H9 (cell line): ENCODE measurements at regions not wholly inside any gene's neighbourhood (a gene's known extent, or its start where the extent isn't known, plus 50 kb on each side); places are given as distances from the start of the nearest gene placed in this dataset.

Experiments used
- DNase-seq: peaks from one replicate; pipeline ENCODE4 v3.0.0-alpha.2; 2017
- H2AFZ ChIP-seq: one replicate; pipeline ENCODE4 v1.6.1; 2013; ENCODE audit warnings: mild to moderate bottlenecking, low read length, control low read depth, moderate library complexity
- H2AK5ac ChIP-seq: 2 replicates; pipeline ENCODE4 v1.6.1; 2013; ENCODE audit warnings: low read length, control low read depth, mixed read lengths; ENCODE audit not compliant: insufficient read length
- H2BK120ac ChIP-seq: one replicate; pipeline ENCODE4 v1.6.1; 2013; ENCODE audit warnings: low read depth, mild to moderate bottlenecking, low read length, control low read depth, inconsistent platforms; ENCODE audit not compliant: poor library complexity, severe bottlenecking
- H2BK12ac ChIP-seq: 2 replicates; pipeline ENCODE4 v1.6.1; 2013; ENCODE audit warnings: low read length, control low read depth, mixed read lengths, low read depth; ENCODE audit not compliant: insufficient read length
- H2BK15ac ChIP-seq: 2 replicates; pipeline ENCODE4 v1.6.1; 2013; ENCODE audit warnings: low read depth, low read length, control low read depth
- H2BK20ac ChIP-seq: one replicate; pipeline ENCODE4 v1.6.1; 2013; ENCODE audit warnings: low read depth, mild to moderate bottlenecking, low read length, control low read depth, inconsistent platforms; ENCODE audit not compliant: poor library complexity, severe bottlenecking
- H2BK5ac ChIP-seq: 2 replicates; pipeline ENCODE4 v1.6.1; 2013; ENCODE audit warnings: low read length, control low read depth, mixed read lengths; ENCODE audit not compliant: insufficient read length
- H3K14ac ChIP-seq: 2 replicates; pipeline ENCODE4 v1.6.1; 2013; ENCODE audit warnings: low read length, control low read depth; ENCODE audit not compliant: insufficient read depth
- H3K18ac ChIP-seq: 2 replicates; pipeline ENCODE4 v1.6.1; 2013; ENCODE audit warnings: low read depth, mild to moderate bottlenecking, mixed read lengths, low read length, control low read depth; ENCODE audit not compliant: insufficient read length
- H3K23ac ChIP-seq: 2 replicates; pipeline ENCODE4 v1.6.1; 2013; ENCODE audit warnings: low read length, control low read depth, mixed read lengths, low read depth; ENCODE audit not compliant: insufficient read length
- H3K23me2 ChIP-seq: 2 replicates; pipeline ENCODE4 v1.6.1; 2013; ENCODE audit warnings: low read depth, mild to moderate bottlenecking, mixed read lengths, low read length, control low read depth; ENCODE audit not compliant: insufficient read length, poor library complexity, severe bottlenecking
- H3K27ac ChIP-seq: 2 replicates; pipeline ENCODE4 v1.5.1; 2013; ENCODE audit warnings: low read length, control low read depth, mixed read lengths, low read depth; ENCODE audit not compliant: insufficient read length
- H3K27me3 ChIP-seq: 2 replicates; pipeline ENCODE4 v1.6.1; 2013; ENCODE audit warnings: low read length, control low read depth, inconsistent platforms; ENCODE audit not compliant: insufficient read depth
- H3K4ac ChIP-seq: 2 replicates; pipeline ENCODE4 v1.6.1; 2013; ENCODE audit warnings: low read depth, mild to moderate bottlenecking, control low read depth, inconsistent platforms, low read length, moderate library complexity
- H3K4me1 ChIP-seq: 2 replicates; pipeline ENCODE4 v1.6.1; 2013; ENCODE audit warnings: low read length, control low read depth, inconsistent platforms; ENCODE audit not compliant: insufficient read depth
- H3K4me2 ChIP-seq: 2 replicates; pipeline ENCODE4 v1.6.1; 2013; ENCODE audit warnings: low read length, control low read depth, mixed read lengths; ENCODE audit not compliant: insufficient read length, insufficient read depth
- H3K56ac ChIP-seq: 2 replicates; pipeline ENCODE4 v1.6.1; 2013; ENCODE audit warnings: low read depth, mild to moderate bottlenecking, mixed read lengths, low read length, control low read depth; ENCODE audit not compliant: insufficient read length
- H3K79me1 ChIP-seq: 2 replicates; pipeline ENCODE4 v1.6.1; 2013; ENCODE audit warnings: low read depth, mild to moderate bottlenecking, moderate library complexity, low read length, control low read depth, inconsistent platforms; ENCODE audit not compliant: insufficient read depth, poor library complexity, severe bottlenecking
- H3K79me2 ChIP-seq: 2 replicates; pipeline ENCODE4 v1.6.1; 2013; ENCODE audit warnings: low read length, control low read depth, inconsistent platforms; ENCODE audit not compliant: insufficient read depth
- H3K9ac ChIP-seq: 2 replicates; pipeline ENCODE4 v1.6.1; 2013; ENCODE audit warnings: low read length, control low read depth, mixed read lengths; ENCODE audit not compliant: insufficient read length; ENCODE audit errors: extremely low read depth
- H3K9me3 ChIP-seq: one replicate; pipeline ENCODE4 v1.6.1; 2013; ENCODE audit warnings: low read depth, low read length, inconsistent platforms; ENCODE audit not compliant: control insufficient read depth
- H3T11ph ChIP-seq: one replicate; pipeline ENCODE4 v1.6.1; 2013; ENCODE audit warnings: mild to moderate bottlenecking, low read length, control low read depth, inconsistent platforms
- H4K20me1 ChIP-seq: one replicate; pipeline ENCODE4 v1.6.1; 2013; ENCODE audit not compliant: control insufficient read depth, insufficient read length, insufficient read depth
- H4K5ac ChIP-seq: 2 replicates; pipeline ENCODE4 v1.6.1; 2013; ENCODE audit warnings: low read depth, mild to moderate bottlenecking, mixed read lengths, low read length, control low read depth; ENCODE audit not compliant: insufficient read length
- H4K8ac ChIP-seq: replicated peaks from 2 replicates; pipeline ENCODE4 v1.6.1; 2013; ENCODE audit warnings: low read length, control low read depth, mixed read lengths, low read depth; ENCODE audit not compliant: insufficient read length
- H4K91ac ChIP-seq: 2 replicates; pipeline ENCODE4 v1.6.1; 2013; ENCODE audit warnings: low read depth, mild to moderate bottlenecking, moderate library complexity, mixed read lengths, low read length, control low read depth; ENCODE audit not compliant: insufficient read length
- H3K27ac Mint-ChIP-seq, 3 experiments: 2 replicates in 2 of 3; 3 replicates in 1 of 3; pipeline ENCODE4 v1.8.0; 2020 to 2021; ENCODE audit warnings: mixed read lengths in 3 of 3, mild to moderate bottlenecking in 1 of 3, moderate library complexity in 1 of 3
- H3K27me3 Mint-ChIP-seq: 2 replicates; pipeline ENCODE4 v1.8.0; 2021; ENCODE audit warnings: low read depth, mild to moderate bottlenecking, moderate library complexity, mixed read lengths
- H3K36me3 Mint-ChIP-seq, 3 experiments: 2 replicates in 2 of 3; 3 replicates in 1 of 3; pipeline ENCODE4 v1.8.0; 2020 to 2021; ENCODE audit warnings: low read depth in 3 of 3, mixed read lengths in 3 of 3; ENCODE audit not compliant: insufficient read depth in 1 of 3
- H3K4me1 Mint-ChIP-seq, 2 experiments: 2 replicates each; pipeline ENCODE4 v1.8.0; 2020; ENCODE audit warnings: mixed read lengths in 2 of 2
- H3K4me3 Mint-ChIP-seq, 2 experiments: 2 replicates in 1 of 2; 3 replicates in 1 of 2; pipeline ENCODE4 v1.8.0; 2020 to 2021; ENCODE audit warnings: mild to moderate bottlenecking in 2 of 2, mixed read lengths in 2 of 2, moderate library complexity in 1 of 2
- H3K9me3 Mint-ChIP-seq, 2 experiments: 2 replicates in 1 of 2; 3 replicates in 1 of 2; pipeline ENCODE4 v1.8.0; 2020; ENCODE audit warnings: mild to moderate bottlenecking in 2 of 2, mixed read lengths in 2 of 2, moderate library complexity in 1 of 2
- CTCF ChIP-seq: fragments of 200-600 bp; sonication (generic); conservative IDR thresholded peaks from 3 replicates; pipeline ENCODE4 v1.8.0; 2021; ENCODE audit warnings: antibody characterized with exemption, mild to moderate bottlenecking
- WGBS: extraction: QIAGEN DNeasy Blood & Tissue Kit; methylation state at CpG from one replicate; pipeline ENCODE4 v1.1.7; 2013; ENCODE audit warnings: missing lambda C conversion rate, low lambda C conversion rate, mixed read lengths; ENCODE audit not compliant: insufficient read length; ENCODE audit errors: extremely low coverage; 5-methylcytosine and 5-hydroxymethylcytosine counted together

DNA sequence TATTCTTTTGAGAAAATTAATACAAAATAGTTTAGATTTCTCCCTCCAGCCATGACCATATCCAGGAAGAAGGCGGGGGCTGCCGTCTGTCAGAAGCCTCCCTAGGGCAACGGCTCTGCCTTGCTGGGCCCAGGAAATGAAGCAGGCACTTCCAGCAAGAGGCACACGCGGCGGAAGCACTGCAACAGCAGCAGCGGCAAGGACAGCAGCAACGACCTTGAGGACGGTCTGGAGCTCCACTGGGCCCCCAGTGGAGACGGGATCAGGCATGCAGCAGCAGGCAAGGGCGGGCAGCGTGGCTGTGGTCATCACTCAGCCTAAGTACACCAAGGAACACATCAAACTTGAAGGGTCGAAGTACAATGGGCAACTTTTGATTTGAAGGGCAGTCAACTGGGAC lies 61.3 kb upstream of the EPHA6 start:
- no peaks in the 10 kb centered on the region; the same call in 1 of the 2 replicates for H3K4me1 ChIP-seq
- no peak overlapping the region for H4K8ac ChIP-seq
- no peak overlapping the region for H3K4me2 ChIP-seq
- no peak overlapping the region for H3K4ac ChIP-seq
- H3K27me3 Mint-ChIP-seq, result no peaks in the 10 kb centered on the region
- no peak overlapping the region for H2BK12ac ChIP-seq
- no peak overlapping the region for H3K4me3 Mint-ChIP-seq
- no peaks in the 10 kb centered on the region for H3K23me2 ChIP-seq
- H3K9ac ChIP-seq, result no peak overlapping the region
- no peaks in the 10 kb centered on the region for H3K36me3 Mint-ChIP-seq
- no peak overlapping the region for H3T11ph ChIP-seq
- no peak overlapping the region for H3K23ac ChIP-seq
- DNase-seq, result no peak
- H3K27ac ChIP-seq, result no peak overlapping the region
- no peaks in the 10 kb centered on the region for H3K79me2 ChIP-seq
- no peak overlapping the region for H2AK5ac ChIP-seq
- no peaks in the 10 kb centered on the region for H3K9me3 Mint-ChIP-seq
- no peaks in the 10 kb centered on the region for H3K27me3 ChIP-seq
- no peak overlapping the region for H4K91ac ChIP-seq
- no peak overlapping the region for H3K56ac ChIP-seq
- no CpG with 5 or more reads among the region's 13 CpGs for WGBS
- no peaks in the 10 kb centered on the region for H3K9me3 ChIP-seq
- H3K14ac ChIP-seq, result no peak overlapping the region
- H2BK120ac ChIP-seq, result no peak overlapping the region
- H2BK15ac ChIP-seq, result no peak overlapping the region
- H3K79me1 ChIP-seq, result no peaks in the 10 kb centered on the region
- H4K5ac ChIP-seq, result peak overlapping the region; percentile 28
- no peaks in the 10 kb centered on the region for H4K20me1 ChIP-seq
- no peak overlapping the region for H3K18ac ChIP-seq
- no peak for TF ChIP-seq CTCF
- H2BK20ac ChIP-seq, result no peak overlapping the region
- peak overlapping the region in 1 of 3 experiments; percentile 68; a peak in 1 of 7 replicates for H3K27ac Mint-ChIP-seq
- H2AFZ ChIP-seq, result no peak overlapping the region
- no peak overlapping the region for H2BK5ac ChIP-seq
- peaks cover 0 to 2% of the 10 kb centered on the region in 2 experiments; a peak in 1 of 4 replicates for H3K4me1 Mint-ChIP-seq
